CD4-positive, alpha-beta T cell (primary cell): ENCODE measurements at regions not wholly inside any gene's neighbourhood (a gene's known extent, or its start where the extent isn't known, plus 50 kb on each side); places are given as distances from the start of the nearest gene placed in this dataset.
"Not testable (repeated sequence)": the region's sequence is repeated elsewhere in the genome, so short reads cannot be mapped to it uniquely, and the experiment has no call there.

Experiments used
- ATAC-seq: fragments of 200-7000 bp; cut with Tn5 transposase; one replicate; pipeline ENCODE4 v1.10.0; 2022; ENCODE audit warnings: mild to moderate bottlenecking; ENCODE audit not compliant: poor library complexity
- CTCF ChIA-PET: fragments of 350-600 bp; sonication (Branson Sonifier 250); formaldehyde crosslinking; loops from one replicate; lab custom pipeline; 2021; ENCODE audit warnings: antibody characterized with exemption, inconsistent platforms; lab: Charles Lee
- POLR2A ChIA-PET: fragments of 350-600 bp; sonication (Branson Sonifier 250); formaldehyde crosslinking; loops from one replicate; lab custom pipeline; 2021; ENCODE audit warnings: antibody characterized with exemption, inconsistent platforms; lab: Charles Lee
- DNase-seq, 14 experiments: peaks; one replicate each; pipeline ENCODE4 v3.0.0-alpha.2; 2013 to 2020; ENCODE audit warnings: mixed read lengths in 2 of 14
- H3K27ac ChIP-seq, 2 donors: one replicate each; pipeline versions ENCODE4 v1.5.1 to v1.7.0; 2013; ENCODE audit warnings: low read length in 2 of 2, low read depth in 1 of 2, mild to moderate bottlenecking in 1 of 2
- H3K27me3 ChIP-seq, 2 experiments: 1 replicate in 1 of 2; 2 replicates in 1 of 2; pipeline versions ENCODE4 v1.6.1 to v1.7.0; 2013; ENCODE audit warnings: low read length in 2 of 2, control low read depth in 1 of 2, mild to moderate bottlenecking in 1 of 2, moderate library complexity in 1 of 2; ENCODE audit not compliant: insufficient read depth in 2 of 2, control insufficient read depth in 1 of 2
- H3K36me3 ChIP-seq: one replicate; pipeline ENCODE4 v1.6.1; 2013; ENCODE audit warnings: low read length, control low read depth; ENCODE audit not compliant: insufficient read depth
- H3K4me1 ChIP-seq: one replicate; pipeline ENCODE4 v1.6.1; 2013; ENCODE audit warnings: low read length, control low read depth; ENCODE audit not compliant: insufficient read depth
- H3K4me3 ChIP-seq: one replicate; pipeline ENCODE4 v1.5.1; 2013; ENCODE audit warnings: mild to moderate bottlenecking, low read length, moderate library complexity
- H3K9me3 ChIP-seq, 2 experiments: 1 replicate in 1 of 2; 2 replicates in 1 of 2; pipeline versions ENCODE4 v1.6.1 to v1.7.0; 2013; ENCODE audit warnings: low read length in 2 of 2, mild to moderate bottlenecking in 2 of 2, control low read depth in 1 of 2, moderate library complexity in 1 of 2; ENCODE audit not compliant: control insufficient read depth in 1 of 2, insufficient read depth in 1 of 2
- H3K27ac Mint-ChIP-seq: one replicate; pipeline ENCODE4 v1.8.0; 2020; ENCODE audit warnings: mixed read lengths
- H3K27me3 Mint-ChIP-seq: one replicate; pipeline ENCODE4 v1.8.0; 2021; ENCODE audit warnings: mixed read lengths
- H3K36me3 Mint-ChIP-seq: one replicate; pipeline ENCODE4 v1.8.0; 2021; ENCODE audit warnings: low read depth, mixed read lengths
- H3K4me1 Mint-ChIP-seq: one replicate; pipeline ENCODE4 v1.8.0; 2021; ENCODE audit warnings: low read depth, mixed read lengths
- H3K4me3 Mint-ChIP-seq: one replicate; pipeline ENCODE4 v1.8.0; 2020; ENCODE audit warnings: mild to moderate bottlenecking, mixed read lengths
- H3K9me3 Mint-ChIP-seq: one replicate; pipeline ENCODE4 v1.8.0; 2020; ENCODE audit warnings: mixed read lengths
- intact Hi-C, 2 experiments: fragments of 100-400 bp; cut with DNase I in 1 of 2; cut with micrococcal nuclease in 1 of 2; formaldehyde crosslinking; loops; one replicate each; pipeline versions ENCODE4 v1.15.1 to v1.9.0; 2023 to 2025; cut with DNase I, micrococcal nuclease

DNA sequence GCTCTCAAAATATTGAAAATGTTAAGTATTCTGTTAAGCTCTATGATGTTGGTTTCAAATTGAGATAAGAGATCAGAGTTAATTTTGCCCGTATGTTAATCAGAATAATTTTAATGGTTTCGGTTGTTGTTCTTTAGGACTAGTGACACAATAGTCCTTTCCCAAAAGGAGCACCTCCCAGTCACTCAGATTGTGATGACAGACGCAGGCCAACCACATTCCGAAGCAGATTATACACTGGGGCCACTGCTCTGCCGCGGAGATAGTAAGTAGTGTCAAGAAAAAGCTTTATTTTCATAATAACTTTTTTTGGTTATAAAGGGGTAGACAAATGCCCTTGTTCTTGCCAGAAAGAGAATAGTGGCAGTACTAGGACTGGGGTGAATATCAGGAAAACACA lies 265.5 kb upstream of the SPATA31A3 start:
- H3K4me1 ChIP-seq, intact Hi-C loops, H3K4me3 ChIP-seq, DNase-seq, H3K4me1 Mint-ChIP-seq, H3K27me3 Mint-ChIP-seq, CTCF ChIA-PET, ATAC-seq, H3K27ac Mint-ChIP-seq, H3K36me3 ChIP-seq, POLR2A ChIA-PET, H3K27me3 ChIP-seq, H3K9me3 Mint-ChIP-seq, H3K27ac ChIP-seq, H3K36me3 Mint-ChIP-seq, H3K9me3 ChIP-seq, H3K4me3 Mint-ChIP-seq: not testable (repeated sequence)

DNA sequence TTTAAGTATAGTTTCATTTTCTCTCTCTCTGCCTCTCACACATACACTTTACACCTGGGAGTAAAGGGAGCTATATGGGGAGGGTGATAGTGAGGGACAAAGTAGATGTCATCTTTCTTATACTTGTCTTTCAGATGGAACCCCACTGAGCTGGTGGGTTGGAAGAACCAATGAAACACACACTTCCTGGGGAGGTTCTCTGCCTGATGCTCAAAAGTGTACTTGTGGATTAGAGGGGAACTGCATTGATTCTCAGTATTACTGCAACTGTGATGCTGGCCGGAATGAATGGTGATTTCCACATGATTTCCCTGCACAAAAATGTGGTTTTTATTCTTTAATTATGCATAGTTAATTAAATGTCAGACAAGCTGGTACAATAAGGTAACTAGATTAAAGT lies 256.6 kb upstream of the SPATA31A3 start:
- H3K4me3 ChIP-seq, CTCF ChIA-PET, POLR2A ChIA-PET, H3K9me3 ChIP-seq, H3K36me3 ChIP-seq, ATAC-seq, H3K36me3 Mint-ChIP-seq, H3K4me3 Mint-ChIP-seq, DNase-seq, H3K4me1 ChIP-seq, H3K27ac ChIP-seq, H3K9me3 Mint-ChIP-seq, H3K27me3 Mint-ChIP-seq, H3K27me3 ChIP-seq, H3K27ac Mint-ChIP-seq, intact Hi-C loops, H3K4me1 Mint-ChIP-seq: not testable (repeated sequence)

DNA sequence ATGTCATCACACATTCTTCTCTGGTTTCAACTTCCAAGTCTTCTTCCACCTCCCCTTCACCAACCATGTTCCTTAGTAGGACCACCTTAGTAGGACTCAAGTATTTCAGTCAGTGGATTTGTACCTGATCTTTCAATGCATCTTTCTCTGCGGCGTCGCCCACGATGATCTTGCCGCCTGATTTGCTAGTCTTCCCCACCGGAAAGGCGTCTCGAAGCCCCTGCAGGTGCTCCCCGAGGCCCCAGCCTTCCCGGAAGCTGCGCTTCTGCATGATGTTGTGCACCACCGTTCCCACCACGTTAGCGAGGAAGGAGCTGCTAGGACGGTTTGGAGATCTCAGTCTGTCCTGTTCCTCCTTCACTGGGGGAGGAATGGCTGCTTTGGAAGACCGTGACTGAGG lies 219.7 kb upstream of the SPATA31A3 start:
- H3K27ac ChIP-seq, H3K27me3 Mint-ChIP-seq, POLR2A ChIA-PET, H3K27ac Mint-ChIP-seq, H3K36me3 Mint-ChIP-seq, H3K36me3 ChIP-seq, H3K27me3 ChIP-seq, CTCF ChIA-PET, H3K9me3 ChIP-seq, H3K4me3 ChIP-seq, DNase-seq, intact Hi-C loops, H3K4me3 Mint-ChIP-seq, H3K4me1 ChIP-seq, H3K9me3 Mint-ChIP-seq, ATAC-seq, H3K4me1 Mint-ChIP-seq: not testable (repeated sequence)

DNA sequence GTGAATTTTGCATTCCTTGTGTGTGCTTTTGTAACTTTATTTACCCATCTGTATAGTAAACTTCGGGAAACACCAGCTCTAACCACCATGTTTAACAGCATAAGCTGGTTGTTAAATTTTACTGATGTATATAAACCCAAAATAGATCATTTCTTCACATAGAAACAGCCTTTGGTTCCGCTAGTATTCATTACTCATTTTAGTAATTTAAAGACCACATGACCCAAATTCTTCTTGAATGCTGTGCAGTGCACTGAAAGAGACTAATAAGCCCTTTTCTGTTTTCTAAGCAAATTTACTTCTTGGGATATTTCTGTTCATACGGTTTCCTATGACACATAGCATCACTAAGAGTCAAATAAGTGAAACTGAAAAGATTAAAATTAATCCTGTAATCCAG lies 218.5 kb upstream of the SPATA31A3 start:
- H3K27ac Mint-ChIP-seq, H3K27ac ChIP-seq, CTCF ChIA-PET, H3K4me3 Mint-ChIP-seq, H3K27me3 ChIP-seq, H3K36me3 Mint-ChIP-seq, ATAC-seq, POLR2A ChIA-PET, DNase-seq, H3K4me1 ChIP-seq, H3K27me3 Mint-ChIP-seq, H3K4me3 ChIP-seq, H3K9me3 ChIP-seq, intact Hi-C loops, H3K9me3 Mint-ChIP-seq, H3K36me3 ChIP-seq, H3K4me1 Mint-ChIP-seq: not testable (repeated sequence)

DNA sequence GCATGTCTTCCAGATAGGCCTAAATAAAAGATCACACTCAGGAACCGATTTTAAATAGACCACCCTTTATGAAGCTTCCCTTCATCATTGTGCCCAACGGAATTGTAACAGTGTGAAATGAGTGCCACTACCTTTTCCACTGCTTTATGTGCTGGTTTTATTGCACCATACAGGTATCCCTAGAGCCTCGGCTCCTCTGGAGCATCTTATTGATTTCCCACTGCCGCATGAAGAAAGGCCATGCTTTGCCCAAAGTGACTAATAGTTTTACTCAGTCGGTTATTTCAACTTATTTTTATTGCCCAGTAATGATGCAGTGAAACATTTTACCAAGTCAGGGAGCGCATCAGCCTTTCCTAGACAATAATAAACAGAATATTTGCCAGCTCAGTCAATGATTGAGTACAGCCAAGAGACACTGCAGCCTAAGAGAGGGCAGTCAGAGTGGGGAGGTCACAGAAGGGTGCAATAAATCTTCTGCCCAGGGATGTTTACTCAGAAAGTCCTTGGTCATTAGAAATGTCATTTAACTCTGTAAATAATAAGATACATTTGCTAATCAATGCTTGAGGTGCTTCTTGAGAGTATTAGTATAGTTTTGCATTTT lies 216.6 kb upstream of the SPATA31A3 start:
- H3K36me3 Mint-ChIP-seq, H3K9me3 ChIP-seq, H3K27ac Mint-ChIP-seq, H3K36me3 ChIP-seq, ATAC-seq, intact Hi-C loops, H3K9me3 Mint-ChIP-seq, H3K27me3 Mint-ChIP-seq, POLR2A ChIA-PET, H3K4me1 Mint-ChIP-seq, DNase-seq, H3K27me3 ChIP-seq, H3K27ac ChIP-seq, H3K4me1 ChIP-seq, CTCF ChIA-PET, H3K4me3 Mint-ChIP-seq, H3K4me3 ChIP-seq: not testable (repeated sequence)

DNA sequence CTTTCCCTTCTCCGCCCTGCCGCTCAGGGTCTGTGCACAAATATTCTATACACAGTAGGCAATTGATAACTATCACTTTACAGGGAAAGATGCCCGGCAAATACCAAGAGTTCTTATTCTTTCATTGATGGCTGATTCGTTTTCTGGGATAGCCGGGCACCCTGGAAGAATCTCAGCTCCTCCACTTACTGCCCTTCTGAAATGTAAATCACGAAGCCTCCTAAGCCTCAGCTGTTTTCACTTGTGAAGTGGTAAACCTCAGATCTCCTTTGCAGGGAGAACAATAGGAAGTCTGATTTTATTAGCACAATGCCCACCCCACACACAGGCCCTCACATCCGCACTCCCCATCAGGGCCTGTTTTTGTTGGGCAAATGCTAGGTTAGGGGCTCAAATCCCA lies 203.8 kb upstream of the SPATA31A3 start:
- H3K27me3 Mint-ChIP-seq, POLR2A ChIA-PET, intact Hi-C loops, DNase-seq, H3K9me3 Mint-ChIP-seq, H3K4me1 ChIP-seq, CTCF ChIA-PET, H3K27me3 ChIP-seq, H3K27ac ChIP-seq, H3K4me3 Mint-ChIP-seq, H3K4me1 Mint-ChIP-seq, H3K27ac Mint-ChIP-seq, H3K9me3 ChIP-seq, H3K4me3 ChIP-seq, H3K36me3 ChIP-seq, ATAC-seq, H3K36me3 Mint-ChIP-seq: not testable (repeated sequence)

DNA sequence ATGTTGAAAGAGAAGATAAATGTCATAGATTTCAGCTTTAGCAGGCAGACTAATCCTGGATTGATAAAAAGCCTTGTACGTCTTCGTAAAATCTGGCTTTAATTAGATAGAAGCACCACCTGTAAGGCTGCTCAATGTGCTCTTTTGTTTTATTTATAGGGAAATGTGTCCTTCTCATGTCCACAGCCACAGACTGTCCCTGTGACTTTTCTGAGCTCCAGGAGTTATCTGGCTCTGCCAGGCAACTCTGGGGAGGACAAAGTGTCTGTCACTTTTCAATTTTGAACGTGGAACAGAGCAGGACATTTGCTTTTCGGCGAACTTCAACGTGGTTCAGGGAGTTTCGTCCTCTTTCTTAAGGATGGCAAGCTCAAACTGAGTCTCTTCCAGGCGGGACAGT lies 203.0 kb upstream of the SPATA31A3 start:
- H3K27ac Mint-ChIP-seq, DNase-seq, H3K4me1 Mint-ChIP-seq, H3K36me3 ChIP-seq, ATAC-seq, H3K9me3 Mint-ChIP-seq, CTCF ChIA-PET, intact Hi-C loops, H3K4me1 ChIP-seq, H3K27ac ChIP-seq, H3K27me3 ChIP-seq, POLR2A ChIA-PET, H3K4me3 ChIP-seq, H3K27me3 Mint-ChIP-seq, H3K4me3 Mint-ChIP-seq, H3K36me3 Mint-ChIP-seq, H3K9me3 ChIP-seq: not testable (repeated sequence)
